Adrenal gland (tissue), 9 donors: ENCODE measurements at regions not wholly inside any gene's neighbourhood (a gene's known extent, or its start where the extent isn't known, plus 50 kb on each side); places are given as distances from the start of the nearest gene placed in this dataset.

ENCODE experiments used
- DNase-seq, 7 donors: peaks; one replicate each; pipeline ENCODE4 v3.0.0-alpha.2; 2019 to 2020
- H3K27ac ChIP-seq, 5 donors: fragments of 200-600 bp; sonication (generic) in 4 of 5; 1 replicate in 3 of 5; 2 replicates in 2 of 5; pipeline versions ENCODE4 v1.5.1 to v1.8.0; 2016 to 2020; ENCODE audit warnings: mild to moderate bottlenecking in 1 of 5
- H3K27me3 ChIP-seq: fragments of 200-600 bp; 2 replicates; pipeline ENCODE4 v1.8.0; 2021
- H3K36me3 ChIP-seq, 2 donors: fragments of 200-600 bp; replicated peaks in 1 of 2; 1 replicate in 1 of 2; 2 replicates in 1 of 2; pipeline versions ENCODE4 v1.5.1 to v1.8.0; 2018 to 2022
- H3K4me1 ChIP-seq, 2 donors: fragments of 200-600 bp; replicated peaks in 1 of 2; 1 replicate in 1 of 2; 2 replicates in 1 of 2; pipeline versions ENCODE4 v1.5.1 to v1.8.0; 2018 to 2021
- H3K4me3 ChIP-seq, 4 donors: fragments of 200-600 bp; sonication (generic) in 3 of 4; one replicate each; pipeline ENCODE4 v1.5.1; 2016 to 2018
- H3K9me3 ChIP-seq, 3 donors: fragments of 200-600 bp; sonication (generic) in 1 of 3; replicated peaks in 1 of 3; 1 replicate in 2 of 3; 2 replicates in 1 of 3; pipeline versions ENCODE4 v1.5.1 to v1.8.0; 2016 to 2021
- POLR2A ChIP-seq, 2 donors: fragments of 450-650 bp; IDR thresholded peaks; one replicate each; pipeline ENCODE4 v1.6.1; 2017; ENCODE audit warnings: antibody characterized with exemption in 2 of 2, mild to moderate bottlenecking in 2 of 2, moderate library complexity in 1 of 2
- WGBS, 4 donors: extraction: QIAGEN DNeasy Blood & Tissue Kit in 2 of 4; methylation state at CpG; one replicate each; pipeline versions ENCODE4 v1.1.5 to v1.1.7; 2013 to 2017; 5-methylcytosine and 5-hydroxymethylcytosine counted together
- intact Hi-C, 2 donors: fragments of 100-400 bp; cut with DNase I; formaldehyde crosslinking; loops; one replicate each; pipeline versions ENCODE4 v1.14.1 to v1.15.0; 2022 to 2023
- TF ChIP-seq, protein P1 (sequence below), 6 experiments: fragments of 450-650 bp in 4 of 6; fragments of 200-600 bp in 2 of 6; sonication (generic) in 1 of 6; IDR thresholded peaks; 1 replicate in 5 of 6; 2 replicates in 1 of 6; pipeline versions ENCODE4 v1.5.1 to v1.8.0; 2016 to 2021; ENCODE audit warnings: antibody characterized with exemption in 6 of 6, mild to moderate bottlenecking in 2 of 6, moderate library complexity in 1 of 6
- donor health status: healthy with polysubstance abuse.
- donor health status: Bipolar disorder and iron deficiency.
- donor health status: DM: yes; HTN: yes; CAD: no.
- donor health status: DM: no; HTN: no; CAD: no.
- donor health status: DM: no; HTN: no; CAD: no.

GRCh38 chr16:51596247-51596646, 445.2 kb upstream of the SALL1 start:
- Histone ChIP-seq H3K27me3 (peaks cover 4% of the 10 kb centered on the region), H3K36me3 (no peaks in the 10 kb centered on the region), H3K27ac (no peak overlapping the region), H3K4me1 (no peaks in the 10 kb centered on the region), H3K4me3 (no peak overlapping the region), H3K9me3 (no peaks in the 10 kb centered on the region)
- intact Hi-C loops, result no loop called here
- no peak for TF ChIP-seq POLR2A (IDR thresholded peaks at IDR 0.05)
- TF ChIP-seq, protein P1, sequence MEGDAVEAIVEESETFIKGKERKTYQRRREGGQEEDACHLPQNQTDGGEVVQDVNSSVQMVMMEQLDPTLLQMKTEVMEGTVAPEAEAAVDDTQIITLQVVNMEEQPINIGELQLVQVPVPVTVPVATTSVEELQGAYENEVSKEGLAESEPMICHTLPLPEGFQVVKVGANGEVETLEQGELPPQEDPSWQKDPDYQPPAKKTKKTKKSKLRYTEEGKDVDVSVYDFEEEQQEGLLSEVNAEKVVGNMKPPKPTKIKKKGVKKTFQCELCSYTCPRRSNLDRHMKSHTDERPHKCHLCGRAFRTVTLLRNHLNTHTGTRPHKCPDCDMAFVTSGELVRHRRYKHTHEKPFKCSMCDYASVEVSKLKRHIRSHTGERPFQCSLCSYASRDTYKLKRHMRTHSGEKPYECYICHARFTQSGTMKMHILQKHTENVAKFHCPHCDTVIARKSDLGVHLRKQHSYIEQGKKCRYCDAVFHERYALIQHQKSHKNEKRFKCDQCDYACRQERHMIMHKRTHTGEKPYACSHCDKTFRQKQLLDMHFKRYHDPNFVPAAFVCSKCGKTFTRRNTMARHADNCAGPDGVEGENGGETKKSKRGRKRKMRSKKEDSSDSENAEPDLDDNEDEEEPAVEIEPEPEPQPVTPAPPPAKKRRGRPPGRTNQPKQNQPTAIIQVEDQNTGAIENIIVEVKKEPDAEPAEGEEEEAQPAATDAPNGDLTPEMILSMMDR (IDR thresholded peaks at IDR 0.05), result no peak
- WGBS, 4 donors, result 84 to 90% (median 86%) methylated on average over 4 of the region's 4 CpGs
- DNase-seq, result no peak

DNA sequence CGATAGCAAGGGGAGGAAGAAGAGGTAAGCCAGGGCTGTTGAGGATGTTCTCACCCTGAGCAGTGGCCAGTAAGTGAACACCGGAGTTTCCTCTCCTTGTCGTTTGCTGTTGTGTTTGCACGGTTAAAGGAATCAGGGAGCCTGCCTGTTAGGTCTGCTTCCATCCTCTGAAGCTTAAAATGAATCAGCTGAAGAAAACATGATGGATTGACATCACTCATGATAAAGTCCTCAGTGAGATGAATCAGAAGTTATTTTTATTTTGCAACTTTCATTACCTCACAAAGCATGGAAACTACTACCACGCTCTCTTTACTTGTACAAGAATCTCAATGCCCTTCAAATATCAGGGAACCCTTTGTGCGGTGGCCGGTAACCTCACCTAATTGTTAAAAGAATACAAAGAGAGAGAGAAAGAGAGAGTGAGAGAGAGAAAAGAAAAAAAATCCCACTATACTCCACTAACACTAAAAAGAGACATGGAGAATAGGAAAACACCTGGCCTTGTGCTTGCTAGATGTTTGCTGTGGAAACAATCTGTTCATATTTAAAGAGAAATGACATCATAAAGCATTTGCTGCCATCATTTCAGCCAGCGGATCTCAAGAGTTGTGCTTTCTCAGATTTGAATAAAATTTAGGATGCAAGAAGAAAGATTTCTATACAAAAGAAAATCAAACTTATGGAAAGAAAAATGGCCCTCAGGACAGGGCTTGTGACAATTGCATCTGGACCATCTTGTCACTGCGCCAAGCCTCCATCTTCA, 441.6 kb upstream of the SALL1 start:
- intact Hi-C loops, result no loop called here
- Histone ChIP-seq H3K4me3 (no peak overlapping the region), H3K27me3 (peaks cover 4% of the 10 kb centered on the region), H3K4me1 (no peaks in the 10 kb centered on the region), H3K36me3 (no peaks in the 10 kb centered on the region), H3K9me3 (no peaks in the 10 kb centered on the region), H3K27ac (no peak overlapping the region)
- no peak for TF ChIP-seq POLR2A (IDR thresholded peaks at IDR 0.05)
- TF ChIP-seq, protein P1 (IDR thresholded peaks at IDR 0.05), result no peak
- no peak for DNase-seq
- 50 to 63% (median 56%) methylated on average over 9 of the region's 9 CpGs for WGBS, 4 donors

DNA sequence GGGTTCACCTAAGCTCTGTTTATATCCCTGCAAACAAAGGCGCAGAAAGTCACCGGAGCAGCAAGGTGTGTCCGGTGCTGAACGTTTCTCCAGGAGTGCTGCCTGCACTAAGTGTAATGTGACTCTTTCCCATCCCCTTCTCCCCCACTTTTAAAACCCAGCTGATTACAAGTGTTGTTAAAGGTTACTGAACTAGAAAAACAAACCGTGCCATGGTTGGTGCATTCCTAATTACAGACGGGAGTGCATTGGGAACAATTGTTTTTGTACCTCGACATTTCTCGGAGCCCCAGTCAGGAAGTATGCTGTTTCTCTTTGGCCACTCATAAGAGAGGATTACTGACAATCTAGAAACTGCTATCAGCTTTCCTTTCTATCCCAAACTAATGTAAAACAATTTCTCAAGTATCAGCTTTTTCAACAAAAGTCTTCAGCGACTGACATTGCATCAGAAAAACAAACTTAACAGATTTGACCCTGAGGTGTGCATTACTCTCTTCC, 441.0 kb upstream of the SALL1 start:
- intact Hi-C loops, result no loop called here
- TF ChIP-seq POLR2A (IDR thresholded peaks at IDR 0.05), result no peak
- TF ChIP-seq, protein P1 (IDR thresholded peaks at IDR 0.05), result no peak
- WGBS, 4 donors, result 14 to 22% (median 17%) methylated on average over 9 of the region's 9 CpGs
- Histone ChIP-seq H3K27me3 (peaks cover 4% of the 10 kb centered on the region), H3K36me3 (no peaks in the 10 kb centered on the region), H3K9me3 (no peaks in the 10 kb centered on the region), H3K4me1 (no peaks in the 10 kb centered on the region), H3K27ac (no peak overlapping the region), H3K4me3 (no peak overlapping the region)
- DNase-seq, result no peak

GRCh38 chr16:51591480-51591879, 440.4 kb upstream of the SALL1 start:
- WGBS, 4 donors, result 14 to 25% (median 17%) methylated on average over 2 of the region's 2 CpGs
- Histone ChIP-seq H3K9me3 (no peaks in the 10 kb centered on the region), H3K27me3 (peaks cover 4% of the 10 kb centered on the region), H3K4me1 (no peaks in the 10 kb centered on the region), H3K4me3 (no peak overlapping the region), H3K27ac (no peak overlapping the region), H3K36me3 (no peaks in the 10 kb centered on the region)
- DNase-seq, result no peak
- intact Hi-C loops, result no loop called here
- no peak for TF ChIP-seq POLR2A (IDR thresholded peaks at IDR 0.05)
- TF ChIP-seq, protein P1 (IDR thresholded peaks at IDR 0.05), result no peak
